Non-pigmented ciliary epithelial cell (primary cell): ENCODE measurements at regions not wholly inside any gene's neighbourhood (a gene's known extent, or its start where the extent isn't known, plus 50 kb on each side); places are given as distances from the start of the nearest gene placed in this dataset.
A peak's percentile ranks its signal among the peaks of the same experiment; 100 is the strongest.
"Not testable (repeated sequence)": the region's sequence is repeated elsewhere in the genome, so short reads cannot be mapped to it uniquely, and the experiment has no call there.

Experiments used
- DNase-seq: peaks from one replicate; pipeline ENCODE4 v3.0.0-alpha.2; 2010; ENCODE audit warnings: low read depth

DNA sequence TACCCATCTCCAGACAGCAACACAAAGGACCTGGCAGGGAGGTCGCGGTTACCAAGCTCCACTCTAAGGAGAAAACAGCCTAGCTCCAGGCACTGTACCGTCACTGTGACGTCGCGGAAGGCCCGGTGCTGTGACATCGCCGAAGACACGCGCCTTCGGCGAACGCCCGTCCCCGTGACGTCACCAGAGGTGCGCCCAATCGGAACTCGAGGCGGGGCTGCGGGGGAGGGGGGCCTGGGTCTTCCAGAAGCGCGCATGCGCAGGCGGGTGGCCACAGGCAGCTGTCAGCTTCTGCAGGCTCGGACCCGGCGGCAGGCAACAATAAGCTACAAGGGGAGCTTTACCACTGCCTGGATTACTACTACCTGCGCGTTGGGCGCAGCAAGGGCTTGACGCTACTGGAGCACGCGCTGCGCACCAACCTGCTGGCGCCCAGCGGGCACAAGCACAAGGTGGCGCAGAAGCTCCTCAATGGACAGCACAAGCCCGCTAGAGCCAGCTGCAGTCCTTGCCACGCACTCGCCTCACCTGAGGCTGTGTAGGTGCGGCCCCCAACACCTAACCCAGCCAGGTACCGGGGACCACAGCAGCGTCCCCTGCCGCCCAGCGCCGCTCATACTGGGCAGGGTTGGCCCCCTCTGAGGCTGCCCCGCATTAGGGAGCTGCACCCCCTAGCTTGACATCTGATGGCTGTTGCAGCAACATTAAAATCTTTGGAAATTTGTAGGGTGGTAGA lies 208.4 kb downstream of the TPST1 start:
- peak; percentile 24 for DNase-seq

DNA sequence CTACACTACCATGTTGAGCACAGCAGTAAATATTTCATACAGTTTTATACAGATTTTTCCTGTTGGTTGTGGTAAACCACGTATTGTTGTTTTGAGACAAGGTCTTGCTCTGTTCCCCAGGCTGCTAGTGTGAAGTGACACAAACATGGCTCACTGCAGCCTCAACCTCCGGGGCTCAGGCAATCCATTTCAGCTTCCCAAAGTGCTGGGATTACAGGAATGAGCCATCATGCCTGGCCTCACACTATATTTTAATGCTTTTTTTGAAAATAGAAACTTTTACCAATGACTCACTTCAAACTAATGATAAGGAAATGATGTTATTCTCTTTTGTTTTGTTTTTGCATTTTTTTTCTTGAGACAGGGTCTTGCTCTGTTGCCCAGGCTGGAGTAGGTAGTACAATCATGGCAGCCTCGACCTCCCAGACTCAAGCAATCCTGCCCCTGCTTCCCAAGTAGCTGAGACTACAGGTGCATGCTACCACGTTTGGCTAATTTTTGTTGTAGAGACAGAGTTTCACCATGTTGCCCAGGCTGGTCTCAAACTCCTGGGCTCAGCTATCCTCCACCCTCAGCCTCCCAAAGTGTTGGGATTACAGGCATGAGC lies 210.6 kb downstream of the TPST1 start:
- DNase-seq, result no peak

DNA sequence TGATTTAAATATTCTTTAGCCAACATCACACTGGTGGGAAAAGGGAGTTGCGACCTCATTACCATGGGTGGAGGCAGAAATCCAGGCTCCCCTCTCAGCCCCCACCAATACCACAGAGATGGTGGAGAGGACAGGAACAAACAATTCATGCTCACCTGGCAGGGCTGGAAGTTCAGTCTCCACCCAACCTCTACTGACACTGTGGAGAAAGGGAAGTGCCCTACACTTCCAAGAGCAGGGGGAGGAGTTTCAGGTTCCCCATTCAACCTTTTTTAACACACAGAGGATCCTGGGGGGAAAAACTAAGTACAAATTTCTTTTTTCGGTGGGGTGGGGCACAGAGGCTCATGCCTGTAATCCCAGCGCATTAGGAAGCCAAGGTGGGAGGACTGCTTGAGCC lies 210.1 kb upstream of the KCTD7 start:
- DNase-seq, result no peak

DNA sequence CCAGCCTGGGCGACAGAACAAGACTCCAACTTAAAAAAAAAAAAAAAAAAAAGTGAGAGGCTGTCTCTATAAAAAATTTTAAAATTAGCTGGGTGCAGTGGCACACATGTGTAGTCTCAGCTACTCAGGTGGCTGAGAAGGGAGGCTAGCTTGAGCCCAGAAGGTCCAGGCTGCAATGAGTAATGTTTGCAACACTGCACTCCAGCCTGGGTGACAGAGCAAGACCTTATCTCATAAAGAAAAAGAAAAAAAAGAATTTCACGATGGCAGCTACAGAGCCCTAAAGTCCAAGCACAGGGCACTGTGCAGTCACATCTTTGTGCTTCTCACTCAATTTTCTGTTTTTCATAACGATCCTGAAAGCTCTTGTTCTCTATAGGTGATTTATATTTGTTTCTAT lies 209.5 kb upstream of the KCTD7 start:
- no peak for DNase-seq

DNA sequence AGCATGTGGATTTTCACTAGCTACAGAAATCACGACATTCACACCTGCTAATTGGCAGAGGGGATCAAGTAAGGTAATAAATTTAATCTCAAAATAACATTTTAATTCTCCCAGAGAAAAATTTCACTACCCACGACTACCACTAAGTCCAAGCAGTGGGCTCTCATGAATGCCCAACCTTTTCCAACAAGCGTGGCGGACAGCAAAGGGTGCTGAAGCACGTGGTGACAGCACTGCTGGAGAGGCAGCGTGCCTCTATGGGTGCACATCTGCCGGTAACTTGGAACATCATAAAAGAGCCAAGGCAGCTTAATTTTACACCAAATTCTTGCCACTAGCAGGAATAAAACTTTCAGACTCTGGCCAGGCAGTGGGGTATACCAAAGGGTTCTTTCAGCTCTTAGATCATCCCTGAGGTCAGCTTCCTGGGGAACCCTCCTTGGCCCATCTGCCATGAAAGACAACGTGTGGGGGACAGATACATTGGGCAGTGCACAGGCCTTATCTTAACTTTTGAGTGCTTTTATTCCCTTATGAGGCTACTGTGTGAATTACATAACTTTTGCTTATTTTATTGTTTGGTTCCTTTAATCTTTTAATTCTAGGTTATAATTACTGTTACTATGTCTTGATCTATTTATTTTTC lies 206.7 kb upstream of the KCTD7 start:
- DNase-seq, result no peak

DNA sequence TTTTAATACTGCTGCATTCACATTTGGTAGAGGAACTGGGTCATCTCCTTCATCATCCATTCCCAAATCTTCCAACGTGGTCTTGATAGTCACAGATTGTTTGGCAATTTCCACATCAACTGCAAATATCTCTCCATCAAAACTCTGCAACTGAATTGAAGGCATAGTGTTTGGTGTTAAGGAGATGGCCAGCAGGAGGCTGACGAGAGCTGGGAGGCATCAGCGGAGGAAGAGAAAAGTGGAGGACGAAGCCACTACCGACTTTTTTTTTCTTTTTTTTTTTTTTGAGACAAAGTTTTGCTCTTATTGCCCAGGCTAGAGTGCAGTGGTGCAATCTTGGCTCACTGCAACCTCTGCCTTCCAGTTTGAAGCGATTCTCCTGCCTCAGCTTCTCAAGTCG lies 205.0 kb upstream of the KCTD7 start:
- no peak for DNase-seq

DNA sequence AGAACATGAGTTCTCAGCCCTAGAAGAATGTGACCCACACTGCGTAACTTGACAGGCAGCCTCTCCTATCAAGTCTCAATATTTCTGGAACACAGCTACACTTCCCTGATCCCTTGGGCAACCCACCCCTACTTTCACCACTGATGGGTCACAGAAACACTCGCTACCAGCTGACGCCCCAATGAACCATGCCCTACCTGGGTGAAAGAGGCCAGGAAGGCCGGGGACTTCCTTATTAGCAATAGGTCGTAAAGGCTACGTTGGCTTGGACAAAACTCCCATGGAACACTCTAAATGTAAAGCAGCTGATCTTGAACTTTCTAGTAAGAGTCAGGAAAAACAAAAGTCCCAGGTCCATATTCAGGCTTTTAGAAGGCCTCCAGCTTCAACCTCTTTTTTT lies 202.3 kb upstream of the KCTD7 start:
- DNase-seq, result no peak

DNA sequence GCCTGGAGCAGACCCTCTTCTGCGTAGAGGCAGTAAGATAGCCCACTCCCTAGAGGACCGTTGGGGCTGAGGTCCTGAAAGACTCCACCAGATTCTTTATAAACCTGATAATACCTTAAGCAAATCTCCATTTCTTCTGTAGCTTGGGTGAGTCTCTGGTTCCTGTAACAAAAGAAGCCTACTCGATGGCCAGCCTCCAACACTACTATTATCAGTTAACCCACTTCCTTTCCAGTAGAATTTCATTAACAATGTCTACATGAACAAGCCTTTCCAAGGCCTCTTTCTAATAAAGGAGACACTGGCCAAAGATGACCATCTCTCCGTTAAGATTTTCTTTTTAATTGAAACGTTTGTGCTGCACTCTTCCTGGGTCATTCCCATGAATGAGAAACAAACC lies 201.7 kb upstream of the KCTD7 start:
- no peak for DNase-seq

DNA sequence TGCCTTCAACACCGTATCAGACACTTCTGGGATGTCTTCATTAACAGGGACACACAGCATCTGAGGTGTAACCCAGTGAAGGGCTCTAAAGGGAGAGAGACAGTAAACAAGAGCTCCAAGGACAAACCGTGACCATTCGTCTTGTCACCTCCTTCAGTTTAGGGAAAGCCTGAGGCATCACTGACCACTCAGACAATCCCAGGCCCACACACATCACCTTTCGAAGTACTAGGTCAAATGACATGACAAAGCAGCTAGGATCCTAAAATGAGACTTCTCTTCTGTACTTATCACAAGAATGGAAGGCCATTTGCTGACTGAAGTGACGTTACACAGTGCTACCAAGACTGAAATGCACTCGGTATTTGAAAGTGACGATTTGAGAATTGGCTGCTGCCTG lies 200.7 kb upstream of the KCTD7 start:
- DNase-seq, result no peak

DNA sequence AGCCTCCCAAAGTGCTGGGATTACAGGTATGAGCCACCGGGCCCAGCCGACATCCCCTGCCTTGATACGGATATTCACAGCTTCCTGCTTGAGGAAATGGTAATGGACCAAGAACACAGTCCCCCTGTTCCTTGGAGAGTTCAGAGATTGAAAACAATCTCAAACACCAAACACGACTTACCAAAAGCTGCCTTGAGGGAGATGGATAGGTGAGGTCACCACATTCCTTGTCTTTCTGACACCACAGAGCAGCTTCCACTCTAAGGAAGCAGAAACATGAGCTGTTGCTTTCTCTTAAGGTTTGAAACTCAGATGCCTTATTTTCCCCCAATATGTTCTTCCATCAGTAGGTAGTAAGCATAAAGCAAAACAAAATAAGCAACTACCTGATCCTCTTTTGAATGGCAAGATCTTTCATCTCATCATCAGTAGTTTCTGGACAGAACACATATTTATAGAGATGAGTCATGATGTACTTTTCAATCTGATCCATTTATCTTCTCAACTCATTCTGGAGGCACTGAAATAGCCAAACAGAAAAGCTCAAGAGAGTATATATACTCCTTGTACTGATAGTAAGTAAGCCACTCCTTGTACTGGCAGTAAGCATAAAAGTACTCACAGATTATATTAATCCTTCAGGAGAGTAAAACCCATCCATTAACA lies 199.1 kb upstream of the KCTD7 start:
- DNase-seq, result no peak

DNA sequence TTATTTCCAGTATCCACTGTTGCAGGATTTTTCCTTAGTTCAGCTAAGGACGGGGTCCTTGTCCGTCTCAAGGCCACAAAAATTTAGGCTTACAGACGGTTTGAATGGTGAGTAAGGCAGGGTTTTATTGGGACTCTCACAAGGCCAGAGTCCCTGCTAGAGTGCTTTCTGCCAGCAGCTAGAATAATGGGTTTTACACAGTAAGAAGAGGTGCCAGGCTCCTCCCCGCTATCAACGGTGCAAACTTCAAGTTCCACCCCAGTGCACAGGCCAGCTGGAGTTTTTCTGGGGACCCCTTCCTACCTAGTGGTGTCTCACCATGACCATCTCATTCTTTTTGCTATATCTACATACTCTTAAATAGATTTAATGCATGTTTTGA lies 198.5 kb upstream of the KCTD7 start:
- DNase-seq, result no peak

DNA sequence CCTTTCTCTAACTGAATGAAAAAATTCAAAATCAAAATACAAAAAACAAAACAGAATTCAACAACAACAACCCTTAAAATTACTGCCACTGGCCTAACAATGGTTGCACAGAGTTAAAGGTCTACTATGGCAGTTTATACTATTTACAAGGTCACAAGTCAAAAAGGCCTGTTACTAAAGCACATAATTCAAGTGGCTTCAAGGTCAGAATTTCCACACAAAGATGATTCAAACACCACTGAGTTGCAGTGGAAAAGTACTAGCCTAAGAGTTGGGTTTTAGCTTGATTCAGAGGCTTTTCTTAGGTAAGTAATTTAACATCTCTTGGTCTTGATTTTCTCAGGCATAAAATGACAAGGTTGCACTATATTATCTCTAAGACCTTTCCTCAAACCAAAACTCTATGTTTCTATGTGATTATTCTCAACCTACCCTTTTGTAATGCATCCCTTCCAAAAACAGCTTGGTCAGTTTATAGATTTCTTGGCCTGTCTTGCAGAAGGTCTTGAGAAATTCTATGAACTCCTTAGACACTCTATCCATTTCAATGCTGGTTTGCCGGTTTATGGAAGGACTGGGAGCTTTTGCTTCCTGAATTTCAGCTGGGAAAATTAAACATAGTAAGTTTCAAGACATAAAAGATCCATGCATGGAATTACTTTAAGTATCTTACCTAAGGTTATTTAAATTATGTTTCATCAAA lies 189.8 kb upstream of the KCTD7 start:
- not testable (repeated sequence) for DNase-seq

DNA sequence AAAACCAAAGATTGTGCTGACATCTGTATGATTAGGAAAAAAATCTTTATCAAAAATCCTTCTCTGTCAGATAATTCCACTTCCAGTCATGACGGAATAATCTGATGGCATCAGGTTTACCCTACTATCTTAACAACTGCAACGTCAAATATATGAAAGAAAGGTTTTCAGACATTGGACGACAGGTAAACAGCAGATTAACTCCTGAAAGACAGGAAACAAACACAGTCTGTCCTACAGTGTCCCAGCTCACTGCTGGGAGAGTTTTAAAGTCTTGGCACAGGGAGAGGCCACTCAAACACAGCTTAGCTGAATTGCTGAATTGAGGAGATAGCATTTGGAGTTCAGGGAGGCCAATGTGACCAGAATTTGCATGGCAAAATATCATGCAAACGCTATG lies 186.3 kb upstream of the KCTD7 start:
- no peak for DNase-seq

DNA sequence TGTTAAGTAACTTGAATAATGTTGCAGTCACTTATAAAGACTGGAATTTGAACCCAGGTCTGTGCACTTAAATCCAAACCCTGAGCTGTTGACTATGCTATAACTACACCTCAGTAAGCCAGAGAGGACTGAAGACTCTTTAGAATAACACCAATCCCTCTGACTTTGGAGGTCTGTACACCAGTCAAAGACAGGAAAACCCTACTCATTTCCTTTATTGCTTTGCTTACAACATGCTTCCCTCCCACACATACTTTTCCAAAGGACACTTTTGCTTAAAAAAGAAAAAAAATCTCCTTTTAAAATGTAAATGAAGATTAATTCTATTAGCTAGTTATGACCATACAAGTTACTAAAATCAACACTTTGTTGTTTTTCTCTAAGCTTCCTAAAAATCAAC lies 184.7 kb upstream of the KCTD7 start:
- no peak for DNase-seq

DNA sequence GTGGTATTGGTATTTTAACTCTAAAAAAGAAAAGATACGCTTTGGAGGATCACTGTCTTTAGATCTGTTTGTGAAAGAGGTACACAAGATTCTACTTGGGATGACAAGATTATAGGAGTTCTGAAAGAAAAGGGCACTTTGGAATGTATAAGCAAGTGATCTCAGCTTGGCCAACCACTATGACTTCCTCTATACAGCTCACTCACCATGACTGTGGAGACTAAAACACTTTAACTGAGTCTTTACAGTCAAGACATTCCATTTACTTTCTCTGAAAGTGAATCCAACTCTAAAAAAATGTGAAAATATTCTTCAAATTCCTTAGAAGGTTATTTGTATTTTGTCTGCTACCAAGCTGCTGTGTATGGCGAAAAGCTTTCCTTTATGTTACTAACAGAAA lies 181.7 kb upstream of the KCTD7 start:
- not testable (repeated sequence) for DNase-seq

DNA sequence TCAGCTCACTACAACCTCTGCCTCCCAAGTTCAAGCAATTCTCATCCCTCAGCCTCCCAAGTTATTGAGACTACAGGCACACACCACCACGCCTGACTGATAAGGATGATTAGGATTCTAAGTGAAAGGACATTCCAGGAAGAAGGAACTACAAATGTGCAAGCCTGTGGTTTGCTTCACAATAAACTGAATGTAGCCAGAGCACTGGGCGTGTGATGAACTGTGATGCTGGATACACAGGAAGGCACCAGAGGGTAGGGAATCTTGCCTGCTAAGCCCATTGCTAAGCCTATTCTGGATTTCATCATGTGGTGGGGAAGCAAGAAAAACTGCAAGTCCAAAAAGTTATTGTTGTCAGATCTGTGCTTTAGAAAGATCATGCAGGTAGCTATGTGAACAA lies 177.9 kb upstream of the KCTD7 start:
- DNase-seq, result not testable (repeated sequence)

DNA sequence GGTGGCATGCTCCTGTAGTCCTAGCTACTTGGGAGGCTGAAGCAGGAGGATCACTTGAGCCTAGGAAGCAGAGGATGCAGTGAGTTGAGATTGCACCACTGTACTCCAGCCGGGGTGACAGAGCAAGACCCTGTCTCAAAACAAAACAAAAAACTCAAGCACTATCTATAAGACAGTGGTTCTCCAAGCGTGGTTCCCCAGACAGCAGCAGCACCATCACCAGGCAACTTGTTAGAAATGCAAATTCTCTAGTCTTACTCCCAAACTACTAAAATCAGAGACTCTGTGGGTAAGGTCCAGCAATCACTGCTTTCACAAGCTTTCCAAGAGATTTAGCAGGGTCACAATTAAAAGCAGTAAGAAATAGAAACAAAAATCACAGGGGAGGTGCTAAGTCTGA lies 177.0 kb upstream of the KCTD7 start:
- DNase-seq, result not testable (repeated sequence)

DNA sequence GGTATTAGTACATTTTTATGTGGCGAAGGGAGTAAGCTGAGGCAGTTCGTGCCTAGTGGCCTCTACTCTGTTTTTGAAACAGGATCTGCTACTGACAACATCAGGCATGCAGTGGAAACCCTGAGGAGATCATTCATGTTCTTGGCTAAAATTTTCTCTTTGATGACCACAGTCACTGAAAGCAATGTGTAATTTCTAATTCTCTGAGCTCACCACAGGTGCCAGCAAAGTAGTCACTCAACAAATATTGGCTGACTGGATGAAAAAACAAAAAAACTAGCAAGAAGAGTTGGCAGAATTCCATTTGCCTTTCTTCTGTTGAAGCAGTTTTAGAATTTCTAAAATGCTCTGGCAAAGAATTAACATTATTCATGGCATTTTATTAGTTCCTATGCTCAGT lies 176.5 kb upstream of the KCTD7 start:
- no peak for DNase-seq

DNA sequence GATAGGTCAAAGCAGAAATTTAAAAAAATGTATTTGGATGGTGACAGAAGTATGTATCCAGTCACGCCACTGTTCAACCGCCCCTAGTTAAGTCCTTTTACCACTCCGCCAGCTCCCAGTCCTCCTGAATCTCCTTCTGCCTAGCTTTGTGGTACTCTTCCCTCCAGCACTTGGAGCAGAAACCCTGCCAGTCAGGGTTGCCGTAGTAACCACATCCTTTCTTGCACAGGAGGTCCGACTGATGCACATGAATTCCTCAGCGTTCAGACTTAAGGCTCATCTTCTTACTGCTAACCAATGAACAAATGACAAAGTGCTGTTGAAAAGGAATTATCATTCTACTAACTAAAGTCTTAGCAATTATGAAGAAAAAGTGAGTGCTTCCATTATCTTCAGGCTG lies 175.3 kb upstream of the KCTD7 start:
- no peak for DNase-seq

DNA sequence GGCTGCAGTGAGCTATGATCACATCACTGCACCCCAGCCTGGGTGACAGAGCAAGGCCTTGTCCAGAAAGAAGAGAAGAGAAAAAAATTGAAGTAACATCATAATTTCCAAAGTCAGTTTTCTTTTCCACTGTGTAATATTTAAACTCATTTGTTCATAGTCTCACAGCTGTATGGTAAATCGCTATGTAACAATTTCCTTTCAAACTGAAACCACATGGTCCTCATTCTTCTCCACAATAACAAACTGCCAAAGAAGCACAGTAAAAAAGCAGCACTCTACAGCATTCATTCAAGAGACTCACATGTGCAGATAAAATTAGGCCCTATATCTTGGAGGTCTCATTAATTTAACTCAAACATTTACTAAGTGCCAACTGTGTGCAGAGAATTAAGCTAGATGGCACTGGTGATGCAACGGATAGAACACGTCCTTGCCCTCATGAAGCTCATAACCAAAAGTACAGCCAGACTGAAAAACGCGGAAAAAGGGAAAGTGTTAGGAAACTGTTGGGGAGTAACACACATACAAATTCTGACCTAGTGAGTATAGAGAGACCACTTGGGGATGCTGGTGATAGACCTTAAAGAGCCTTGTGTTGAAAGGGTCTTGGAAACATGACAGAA lies 174.0 kb upstream of the KCTD7 start:
- DNase-seq, result no peak

DNA sequence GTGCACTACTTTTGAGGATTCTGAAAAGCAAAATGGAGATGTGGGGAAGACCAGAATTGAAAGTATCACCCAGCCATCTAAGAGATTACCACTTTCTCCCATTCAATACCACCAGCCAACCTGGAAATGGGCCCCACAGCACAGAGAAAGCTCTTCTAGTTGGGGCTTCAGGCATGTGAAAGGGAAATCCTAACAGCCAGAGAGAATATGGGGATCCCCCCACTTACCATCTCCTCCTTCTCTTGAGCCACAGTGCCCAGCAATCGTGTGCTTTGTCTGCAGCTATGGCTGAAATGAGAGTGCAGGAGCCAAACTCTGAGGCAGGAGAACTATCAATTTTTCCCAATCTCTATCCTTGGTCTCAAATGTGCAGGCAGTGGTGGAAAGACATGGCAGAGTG lies 173.2 kb upstream of the KCTD7 start:
- not testable (repeated sequence) for DNase-seq

DNA sequence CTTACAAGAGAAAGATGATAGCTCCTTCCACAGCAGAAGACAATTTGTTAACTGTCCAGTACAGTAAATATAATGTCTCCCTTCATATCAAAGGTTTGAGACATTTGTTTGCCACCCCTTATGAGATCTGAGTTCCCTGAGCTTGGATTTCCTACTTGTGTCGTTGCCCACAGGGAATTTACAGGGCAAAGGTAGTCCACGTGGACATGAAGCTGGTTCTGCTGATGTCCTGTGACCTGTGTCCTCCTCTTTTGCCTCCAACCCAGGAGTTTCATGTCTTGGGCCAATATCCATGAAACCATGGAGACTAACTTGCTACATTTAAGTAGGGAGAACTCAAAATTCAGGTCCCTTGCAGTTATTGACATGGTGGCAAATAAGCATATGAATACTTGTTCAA lies 172.2 kb upstream of the KCTD7 start:
- not testable (repeated sequence) for DNase-seq
